GM21737 (cell line): ENCODE measurements at regions not wholly inside any gene's neighbourhood (a gene's known extent, or its start where the extent isn't known, plus 50 kb on each side); places are given as distances from the start of the nearest gene placed in this dataset.
"Not testable (repeated sequence)": the region's sequence is repeated elsewhere in the genome, so short reads cannot be mapped to it uniquely, and the experiment has no call there.

ENCODE experiments used
- ATAC-seq: cut with Tn5 transposase; IDR thresholded peaks from one replicate; pipeline ENCODE4 v1.9.1; 2021; ENCODE audit warnings: mild to moderate bottlenecking, moderate library complexity; ENCODE audit not compliant: unreplicated experiment

DNA sequence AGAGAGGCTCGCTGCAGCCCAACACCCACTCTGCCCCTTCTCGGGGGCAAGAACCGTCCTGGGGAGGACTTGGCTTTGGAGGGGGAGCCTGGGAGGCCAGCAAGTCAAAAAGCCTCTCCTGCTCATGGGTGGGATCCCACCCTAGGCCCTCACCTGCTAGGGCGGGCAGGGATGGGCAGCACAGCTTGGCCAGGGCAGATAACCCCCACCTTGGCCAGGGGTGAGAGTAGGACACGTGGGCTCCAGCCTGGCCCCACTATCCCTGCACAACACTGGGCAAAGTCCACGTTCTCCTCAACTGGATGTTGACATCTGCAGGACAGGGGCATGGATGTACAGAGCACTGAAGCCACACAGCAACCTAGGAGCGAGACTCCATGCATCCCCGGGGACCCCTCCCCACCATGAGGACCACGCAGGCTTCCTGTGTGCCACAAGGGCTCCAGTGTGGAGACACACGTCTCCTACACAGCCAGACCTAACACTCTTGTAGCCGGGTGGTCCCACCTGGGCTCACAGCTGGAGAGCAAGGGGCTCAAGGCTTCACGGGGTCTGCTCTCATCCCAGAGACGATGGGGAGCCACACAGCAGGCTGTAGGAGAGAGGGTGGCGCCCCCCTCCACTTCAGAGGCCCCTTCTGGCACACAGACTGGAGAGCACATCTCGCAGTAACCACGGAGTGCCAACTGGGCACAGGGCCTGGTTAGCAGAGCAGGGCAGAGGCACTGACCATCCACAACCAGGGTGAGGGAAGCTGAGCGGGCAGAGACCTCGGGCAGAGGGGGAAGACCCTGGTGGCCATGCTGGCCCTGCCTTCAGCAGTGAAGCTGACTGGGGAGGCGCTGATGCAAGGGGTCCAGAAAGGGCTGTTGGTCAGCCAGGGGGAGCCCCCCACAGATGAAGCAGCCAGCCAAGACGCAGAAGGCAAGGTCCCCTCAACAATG, 171.1 kb downstream of the CRYBB2 start:
- no peak for ATAC-seq

DNA sequence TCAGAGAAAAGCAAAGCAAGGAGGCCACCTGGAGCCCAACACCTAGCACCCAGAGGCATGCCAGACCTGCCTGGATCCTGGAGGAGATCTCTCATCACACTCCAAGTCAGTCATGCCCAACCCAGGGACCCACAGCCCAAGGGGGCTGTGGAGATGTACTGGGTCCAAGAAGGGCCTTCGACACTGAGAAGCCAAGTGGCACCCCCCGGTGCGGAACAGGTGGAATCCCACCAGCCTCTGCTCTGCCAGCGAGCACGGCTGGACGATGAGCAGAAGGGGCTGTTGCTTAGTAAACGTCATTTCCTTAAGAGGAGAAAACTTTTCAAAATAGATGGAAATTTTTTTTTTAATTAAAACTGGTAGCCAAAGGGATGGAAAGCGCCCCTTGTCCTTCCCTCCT, 171.9 kb upstream of the GRK3 start:
- no peak for ATAC-seq

DNA sequence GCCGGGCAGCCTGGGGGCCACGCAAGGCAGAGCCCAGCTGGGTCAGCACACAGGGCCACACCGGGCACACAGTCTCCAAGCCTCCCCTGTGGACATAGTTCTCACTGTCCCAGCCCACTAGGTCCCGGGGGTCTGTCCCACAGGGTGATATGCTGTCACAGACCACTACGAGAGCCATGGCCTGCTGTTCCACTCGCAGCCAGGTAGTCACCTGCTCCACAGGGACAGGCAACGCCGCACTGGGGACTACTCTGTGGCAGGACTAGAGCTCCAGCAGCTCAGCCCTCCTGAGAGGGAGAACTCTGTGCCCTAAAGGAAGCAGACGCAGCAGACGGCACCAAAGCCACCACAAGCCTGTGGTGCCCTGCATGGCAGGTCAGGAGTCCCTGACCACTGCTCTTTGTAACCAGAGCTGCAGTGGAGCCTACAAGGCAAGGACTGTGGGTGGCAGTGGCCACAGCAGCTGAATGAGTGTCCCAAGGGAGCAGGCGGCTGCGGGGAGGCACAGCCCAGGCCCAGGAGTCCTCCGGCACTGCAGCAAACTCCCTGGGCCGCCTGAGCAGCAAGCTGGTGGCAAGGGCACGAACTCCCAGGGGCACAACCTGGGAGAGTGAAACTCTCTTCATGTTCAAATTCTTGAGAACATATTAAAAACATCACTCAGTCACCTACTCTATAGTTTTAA, 171.2 kb upstream of the GRK3 start:
- no peak for ATAC-seq

DNA sequence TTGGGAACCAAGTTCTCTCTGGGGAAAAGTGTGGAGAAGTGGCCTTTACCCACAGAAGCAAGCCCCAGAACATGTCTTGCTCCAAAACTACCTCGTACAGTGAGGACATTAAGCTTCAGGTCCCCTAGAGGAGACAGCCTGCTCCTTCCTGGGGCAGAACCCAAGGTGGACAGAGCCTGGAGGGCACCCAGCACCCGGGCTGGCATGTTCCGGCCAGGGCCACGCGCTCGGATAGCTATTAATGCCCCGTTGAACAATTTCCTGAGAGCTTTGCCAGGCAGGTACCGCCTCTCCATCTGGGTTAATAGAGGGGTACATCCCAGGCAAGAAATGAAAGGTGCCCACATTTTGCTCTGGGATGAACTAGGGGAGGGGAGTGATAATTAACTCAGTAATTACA, 169.0 kb upstream of the GRK3 start:
- ATAC-seq = no peak

DNA sequence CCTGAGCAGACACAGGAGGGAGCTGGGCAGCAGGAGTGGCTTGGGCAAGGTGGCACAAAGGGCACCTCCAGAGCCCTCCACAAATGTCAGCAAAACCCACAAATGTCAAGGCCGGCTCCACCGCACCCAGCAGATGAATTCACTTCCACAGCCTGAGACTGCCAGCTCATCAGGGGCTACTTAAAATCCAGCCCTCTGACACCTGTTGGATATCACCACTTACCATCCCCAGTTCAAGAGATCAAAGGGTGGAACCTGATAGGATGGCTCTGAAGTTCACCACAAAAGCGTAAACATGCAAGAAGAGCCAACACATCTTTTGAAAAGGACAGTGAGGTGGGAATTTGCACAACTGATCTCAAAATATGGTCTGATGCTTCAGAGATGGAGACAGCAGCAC, 168.6 kb upstream of the GRK3 start:
- ATAC-seq = no peak

DNA sequence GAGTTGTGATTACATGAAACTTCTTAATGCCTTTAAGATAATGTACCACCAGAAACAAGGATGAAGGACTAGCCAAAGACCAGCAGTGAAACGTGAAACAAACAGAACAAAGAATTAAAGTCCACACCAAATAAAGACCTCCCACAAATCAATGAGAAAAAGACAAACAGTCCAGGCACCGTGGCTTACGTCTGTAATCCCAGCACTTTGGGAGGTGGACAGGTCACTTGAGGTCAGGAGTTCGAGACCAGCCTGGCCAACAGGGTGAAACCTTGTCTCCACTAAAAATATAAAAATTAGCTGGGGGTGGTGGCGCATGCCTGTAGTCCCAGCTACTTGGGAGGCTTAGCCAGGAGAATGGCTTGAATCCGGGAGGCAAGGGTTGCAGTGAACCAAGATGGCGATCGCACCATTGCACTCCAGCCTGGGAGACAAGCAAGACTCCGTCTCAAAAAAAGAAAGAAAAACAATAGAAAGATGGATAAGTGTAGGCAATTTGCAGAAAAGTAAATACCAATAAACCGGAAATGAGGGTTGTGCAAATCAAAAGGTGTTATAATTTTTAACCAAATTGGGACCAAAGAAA, 167.8 kb upstream of the GRK3 start:
- ATAC-seq = no peak

DNA sequence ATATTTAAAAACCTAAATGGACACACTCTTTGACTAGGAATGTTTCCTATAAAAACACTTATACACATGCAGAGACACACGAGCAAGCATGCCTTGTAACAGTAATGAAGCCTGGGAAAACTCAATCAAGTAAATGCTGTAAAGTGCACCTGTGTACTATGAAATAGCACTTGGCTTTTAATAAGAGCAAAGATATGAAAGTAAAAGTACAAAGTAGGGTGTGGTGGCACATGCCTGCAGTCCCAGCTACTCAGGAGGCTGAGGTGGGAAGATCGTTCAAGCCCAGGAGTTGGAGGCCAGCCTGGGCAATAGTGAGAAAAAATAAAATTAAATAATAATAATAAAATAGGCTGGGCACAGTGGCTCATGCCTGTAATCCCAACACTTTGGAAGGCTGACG, 166.9 kb upstream of the GRK3 start:
- no peak for ATAC-seq

DNA sequence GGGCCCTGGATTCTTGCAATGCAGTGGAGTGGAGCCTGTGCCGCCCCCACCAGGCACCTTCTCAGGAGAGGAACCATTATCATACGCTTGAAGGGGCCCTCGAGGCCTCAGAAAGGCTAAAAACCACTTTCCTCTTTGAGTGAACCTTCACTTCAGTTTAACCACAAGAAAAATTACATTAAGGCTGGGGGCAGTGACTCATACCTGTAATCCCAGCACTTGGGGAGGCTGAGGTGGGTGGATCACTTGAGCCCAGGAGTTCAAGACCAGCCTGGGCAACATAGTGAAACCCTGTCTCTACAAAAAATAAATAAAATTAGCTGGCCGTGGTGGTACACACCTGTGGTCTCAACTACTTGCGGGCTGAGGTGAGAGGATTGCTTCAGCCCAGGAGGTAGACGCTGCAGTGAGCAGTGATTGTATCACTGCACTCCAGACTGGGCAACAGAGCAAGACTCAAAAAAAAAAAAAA, 165.8 kb upstream of the GRK3 start:
- not testable (repeated sequence) for ATAC-seq

DNA sequence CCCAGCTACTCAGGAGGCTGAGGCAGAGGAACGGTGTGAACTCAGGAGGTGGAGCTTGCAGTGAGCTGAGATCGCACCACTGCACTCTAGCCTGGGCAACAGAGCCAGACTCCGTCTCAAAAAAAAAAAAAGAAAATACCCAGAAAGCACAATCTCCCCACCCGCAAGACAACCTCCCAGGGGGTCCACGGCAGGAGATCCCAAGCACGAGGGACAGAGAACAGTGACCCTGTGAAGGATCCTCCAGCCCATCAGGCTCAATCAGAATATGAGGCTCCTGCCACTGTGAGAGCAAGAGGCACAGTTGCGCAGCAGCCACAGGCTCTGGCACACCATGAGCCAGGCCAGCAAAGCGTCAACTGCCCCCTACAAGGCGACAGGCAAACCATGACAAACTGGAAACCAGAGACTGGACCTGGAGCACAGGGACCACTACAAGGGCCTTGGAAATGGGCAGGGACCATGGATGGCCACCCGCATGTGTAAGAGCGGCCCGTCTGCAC, 164.8 kb upstream of the GRK3 start:
- no peak for ATAC-seq

DNA sequence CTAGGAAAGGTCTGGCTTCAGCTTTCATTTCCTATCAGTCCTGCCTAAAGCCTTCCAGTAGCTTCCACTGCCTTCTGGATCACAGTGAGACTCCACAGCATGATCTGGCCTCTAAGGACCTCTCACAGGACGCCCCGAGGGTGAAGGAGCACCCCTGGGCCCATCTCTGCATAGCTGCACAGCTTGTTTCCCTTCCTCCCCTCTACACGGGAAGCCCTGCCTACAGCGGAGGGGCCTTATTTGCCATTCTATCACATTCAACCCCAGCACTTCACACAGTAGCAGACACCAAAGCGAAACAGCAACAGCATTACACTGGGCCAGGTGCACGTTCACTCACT, 162.3 kb upstream of the GRK3 start:
- ATAC-seq = no peak

DNA sequence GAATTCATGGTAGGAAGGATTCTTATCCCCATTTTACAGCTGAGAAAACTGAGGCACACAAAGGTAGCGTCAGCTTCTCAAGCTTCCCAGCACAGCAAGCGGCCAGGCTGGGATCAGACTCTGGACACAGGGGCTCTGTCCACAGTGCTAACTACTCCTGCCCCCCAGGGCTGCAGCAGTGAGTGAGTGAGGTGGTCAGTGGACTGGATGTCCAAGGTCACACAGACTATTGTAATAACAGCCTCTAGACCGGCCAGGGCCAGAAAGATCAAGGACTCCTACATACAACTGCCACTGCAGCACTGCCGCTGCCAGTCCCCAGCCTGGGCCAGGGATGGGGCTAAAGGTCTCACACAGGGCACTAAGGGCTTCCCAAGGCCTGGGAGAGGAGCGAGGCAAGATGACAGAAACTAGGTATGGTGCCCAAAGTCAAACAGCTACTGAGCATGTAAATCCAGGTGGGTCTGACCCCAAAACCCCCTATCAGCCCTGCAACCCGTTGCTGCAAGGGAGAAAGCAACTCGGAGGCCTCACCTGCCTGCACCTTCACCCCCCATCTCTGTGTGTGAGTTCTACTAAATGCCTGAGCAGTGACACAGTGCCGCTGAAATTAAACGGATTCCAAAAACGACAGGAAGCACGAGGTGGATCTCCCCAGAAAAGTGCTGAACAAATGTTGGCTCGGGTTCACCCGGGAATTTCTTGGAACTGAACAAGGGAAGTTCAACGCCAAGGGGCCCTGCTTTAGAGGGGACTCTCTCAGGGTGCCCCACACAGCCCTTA, 161.8 kb upstream of the GRK3 start:
- no peak for ATAC-seq

DNA sequence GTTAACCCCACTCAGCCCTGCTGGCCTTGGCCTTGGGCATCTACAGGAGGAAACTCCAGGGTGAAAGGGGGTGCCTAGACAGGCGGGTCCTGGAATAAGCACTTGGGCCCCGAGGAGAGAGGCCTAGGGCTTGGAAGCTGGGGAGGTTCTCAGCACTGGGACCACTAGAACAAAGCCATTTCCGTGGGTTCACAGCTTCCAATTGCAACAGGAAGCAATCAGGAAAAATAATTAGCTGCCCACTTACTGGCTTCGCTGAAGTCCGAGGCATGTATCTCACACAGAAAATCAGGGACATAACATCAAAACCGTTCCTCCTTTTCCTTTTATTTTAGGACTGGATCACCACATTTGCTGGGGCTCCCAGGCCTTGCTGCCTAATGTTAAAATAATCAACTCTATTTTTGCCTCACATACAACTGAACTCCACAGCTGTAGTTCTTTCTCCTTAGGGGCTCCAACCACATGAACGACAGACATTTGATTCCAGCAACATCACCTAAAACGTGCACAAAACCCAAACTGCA, 161.1 kb upstream of the GRK3 start:
- no peak for ATAC-seq

DNA sequence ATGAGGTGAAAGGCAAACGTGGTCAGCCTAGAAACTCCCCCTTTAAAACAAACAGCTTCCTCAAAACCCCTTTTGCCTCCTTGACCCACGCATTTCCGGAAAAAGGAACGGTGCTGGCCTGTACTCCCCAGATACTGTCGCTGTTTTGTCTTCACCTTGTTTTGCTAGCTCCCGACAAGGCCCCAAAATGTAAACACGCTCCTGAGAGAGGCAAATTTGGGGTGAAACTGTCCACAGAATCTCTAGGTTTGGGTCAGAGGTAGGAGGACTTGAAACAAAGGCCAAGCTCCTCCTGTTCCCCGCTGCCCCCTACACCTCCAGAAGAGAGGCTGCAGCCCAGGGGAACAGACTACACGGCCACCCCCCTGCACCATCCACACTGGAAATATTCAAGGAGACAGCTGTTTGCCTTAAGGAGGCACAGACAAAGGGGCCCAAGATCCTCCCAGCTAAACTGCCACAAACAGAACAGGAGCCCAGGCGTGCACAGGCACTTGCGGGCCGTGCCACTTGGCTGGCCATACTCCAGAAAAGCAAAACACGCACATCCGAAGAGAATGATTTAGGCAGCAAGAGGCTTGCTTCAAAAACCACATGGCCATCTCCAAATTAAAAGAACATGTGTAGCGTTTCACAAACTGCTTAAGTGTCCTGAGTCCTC, 160.5 kb upstream of the GRK3 start:
- no peak for ATAC-seq

DNA sequence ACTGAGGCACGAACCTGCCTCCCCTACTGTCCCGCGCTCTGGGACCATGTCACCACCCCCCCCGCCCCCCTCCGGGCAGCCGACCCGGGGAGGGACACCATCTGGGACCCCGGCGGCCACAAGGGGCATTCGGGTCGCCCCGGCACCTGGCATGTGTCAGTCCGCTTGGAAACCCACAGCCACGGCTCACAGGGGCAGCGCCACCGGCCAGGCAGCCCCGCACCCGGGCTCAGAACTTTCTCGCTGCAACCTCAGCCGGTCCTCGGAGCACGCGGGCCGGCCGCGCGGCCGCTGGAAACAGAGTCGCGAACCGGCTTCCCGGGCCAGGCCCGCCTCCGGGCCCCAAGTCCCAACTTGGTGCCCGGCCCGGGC, 159.9 kb upstream of the GRK3 start:
- no peak for ATAC-seq

DNA sequence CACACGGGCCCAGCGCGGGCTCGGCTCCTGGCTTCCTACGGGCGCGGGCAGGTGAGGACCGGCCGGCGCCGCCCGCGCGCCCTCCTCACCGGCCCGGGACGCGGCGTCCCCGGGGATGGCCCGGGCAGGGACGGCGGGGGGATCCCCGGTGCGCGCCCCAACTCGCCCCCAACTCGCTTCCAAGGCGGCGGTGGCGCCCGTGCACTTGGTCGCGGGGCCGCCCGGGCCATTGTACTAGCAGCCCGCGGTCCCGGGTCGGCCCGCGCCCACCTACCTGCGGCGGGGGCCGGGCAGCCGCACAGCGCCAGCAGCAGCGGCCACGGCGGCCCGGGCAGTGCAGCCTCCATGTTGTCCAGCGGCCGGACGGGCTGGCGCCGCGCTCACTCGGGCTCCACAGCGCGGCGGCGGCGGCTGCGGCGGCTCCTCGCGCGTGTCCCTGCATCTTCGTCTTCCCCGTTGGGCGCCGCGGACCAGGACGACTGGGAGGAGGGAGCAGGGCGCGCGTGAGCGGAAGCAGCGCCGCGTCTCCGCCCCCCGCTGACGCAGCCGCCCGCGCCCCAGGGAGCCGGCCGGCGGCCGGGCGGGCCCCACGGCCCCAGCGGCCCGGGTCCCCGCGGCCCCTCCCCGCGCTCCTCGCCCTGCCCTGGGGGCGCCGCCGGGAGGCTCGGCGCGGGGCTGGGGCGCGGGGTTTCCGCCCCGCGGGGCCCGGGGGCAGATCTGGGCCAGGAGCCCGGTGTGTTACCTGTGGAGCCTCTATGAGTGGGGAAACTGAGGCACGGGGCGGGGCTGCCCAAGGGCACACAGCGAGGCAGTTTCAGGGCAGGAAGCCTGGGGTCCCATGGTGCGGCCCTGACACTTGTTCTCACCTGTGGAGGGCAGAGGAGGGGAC, 159.3 kb upstream of the GRK3 start:
- ATAC-seq = peak; percentile 58

DNA sequence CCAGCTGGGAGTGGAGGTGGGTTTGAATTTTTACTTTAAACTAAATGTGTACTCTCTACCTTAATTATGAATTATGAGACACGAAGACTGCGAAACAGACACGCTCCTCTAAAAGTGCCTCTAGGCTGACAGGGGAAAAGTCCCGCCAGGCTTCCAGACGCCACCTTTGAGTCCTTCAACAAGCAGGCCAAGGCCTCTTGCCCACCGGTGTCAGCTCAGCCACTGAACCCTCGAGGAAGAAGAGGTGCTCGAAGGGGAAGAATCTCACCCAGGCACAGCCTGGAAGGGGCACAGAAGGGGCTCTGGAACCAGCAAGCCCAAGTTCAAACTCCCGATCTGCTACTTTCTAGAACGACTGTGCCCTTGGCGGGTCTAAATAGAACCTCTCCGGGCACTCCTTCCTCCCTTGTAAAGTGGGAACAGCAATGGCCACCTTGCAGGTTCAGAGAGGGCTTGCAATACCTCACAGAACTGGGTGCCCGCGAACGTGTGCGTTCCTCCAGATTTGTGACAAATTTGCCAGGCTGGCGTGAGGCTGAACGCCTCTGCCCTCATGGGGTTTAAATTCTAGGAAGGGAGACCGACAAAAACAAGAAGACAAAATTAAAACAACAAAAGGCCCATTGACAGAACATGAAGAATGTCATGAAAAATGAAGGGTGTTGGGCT, 158.5 kb upstream of the GRK3 start:
- no peak for ATAC-seq

DNA sequence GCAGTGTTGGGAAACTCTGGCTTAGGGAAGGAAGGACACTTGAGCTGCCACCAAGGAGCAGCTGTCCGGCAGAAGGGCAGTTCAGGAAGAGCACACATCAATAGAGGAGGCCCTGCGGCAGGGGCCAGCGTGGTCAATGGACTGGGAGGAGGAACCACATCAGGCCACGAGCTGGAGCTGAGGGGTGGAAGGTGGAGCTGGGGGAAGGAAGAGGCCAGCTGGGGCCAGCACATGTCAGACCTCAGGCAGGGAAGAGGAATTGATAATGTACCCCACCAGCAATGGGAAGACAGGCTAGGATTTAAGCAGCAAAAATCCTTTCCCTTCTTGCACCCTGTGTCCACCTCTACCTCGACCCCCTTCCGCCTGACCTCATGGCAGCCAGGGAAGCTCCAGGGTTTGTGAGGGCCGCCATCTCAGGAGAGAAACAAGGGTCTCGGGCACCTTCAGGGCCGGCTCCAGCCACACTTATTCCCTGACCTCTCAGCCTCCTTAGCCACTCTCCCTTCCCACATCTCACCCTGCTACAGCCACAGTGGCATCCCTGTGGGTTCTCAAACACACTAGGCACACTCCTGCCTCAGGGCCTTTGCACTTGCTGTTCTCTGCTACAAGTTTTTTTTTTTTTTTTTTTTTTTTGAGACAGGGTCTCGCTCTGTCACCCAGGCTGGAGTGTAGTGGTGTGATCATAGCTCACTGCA, 157.8 kb upstream of the GRK3 start:
- ATAC-seq = no peak

DNA sequence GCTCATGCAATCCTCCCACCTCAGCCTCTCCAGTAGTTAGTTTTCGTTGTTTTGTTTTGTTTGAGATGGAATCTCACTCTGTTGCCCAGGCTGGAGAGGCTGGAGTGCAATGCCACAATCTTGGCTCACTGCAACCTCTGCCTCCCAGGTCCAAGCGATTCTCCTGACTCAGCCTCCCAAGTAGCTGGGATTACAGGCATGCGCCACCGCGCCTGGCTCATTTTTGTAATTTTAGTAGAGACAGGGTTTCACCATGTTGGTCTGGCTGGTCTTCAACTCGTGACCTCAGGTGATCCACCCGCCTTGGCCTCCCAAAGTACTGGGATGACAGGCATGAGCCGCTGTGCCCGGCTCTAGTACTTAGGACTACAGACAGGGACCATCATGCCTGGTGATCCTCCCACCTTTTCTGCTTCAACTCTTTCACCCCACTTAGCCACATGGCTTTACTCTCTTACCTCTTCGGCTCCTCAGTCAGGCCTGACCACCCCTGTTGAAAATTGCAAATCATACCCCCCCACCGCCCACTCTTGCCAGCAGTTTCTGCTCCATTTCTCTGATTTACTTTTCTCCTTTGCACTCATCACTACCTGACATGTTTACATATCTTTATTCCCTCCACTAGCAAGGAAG, 157.1 kb upstream of the GRK3 start:
- no peak for ATAC-seq
